NCI-H146 (cell line): ENCODE measurements at regions not wholly inside any gene's neighbourhood (a gene's known extent, or its start where the extent isn't known, plus 50 kb on each side); places are given as distances from the start of the nearest gene placed in this dataset.

Source experiments
- DNase-seq: peaks from one replicate; lab custom pipeline; 2025; lab: John Stamatoyannopoulos, UW

- DNase-seq, result no peak
These were observed 108.7 kb upstream of the MIS18BP1 start for GRCh38 chr14:45361727-45362126.

GRCh38 chr14:45359746-45360145 lies 106.7 kb upstream of the MIS18BP1 start:
- no peak for DNase-seq

GRCh38 chr14:45332360-45332988 lies 79.5 kb upstream of the MIS18BP1 start:
- DNase-seq, result no peak

GRCh38 chr14:45308745-45309397 lies 55.9 kb upstream of the MIS18BP1 start:
- DNase-seq, result no peak
